SKM-1 (cell line): ENCODE measurements at regions not wholly inside any gene's neighbourhood (a gene's known extent, or its start where the extent isn't known, plus 50 kb on each side); places are given as distances from the start of the nearest gene placed in this dataset.

Experiments
- DNase-seq: peaks from one replicate; lab custom pipeline; 2025; ENCODE audit not compliant: unreplicated experiment; lab: John Stamatoyannopoulos, UW

- DNase-seq: no peak
Measured at GRCh38 chr1:238592621-238593020, 701.9 kb upstream of the ZP4 start.

GRCh38 chr1:238589843-238590435, 699.2 kb upstream of the ZP4 start:
- DNase-seq: no peak

- no peak for DNase-seq
Measured at GRCh38 chr1:238582816-238583215, 692.1 kb upstream of the ZP4 start.

GRCh38 chr1:238581332-238581731, 690.6 kb upstream of the ZP4 start:
- DNase-seq: no peak

- DNase-seq: no peak
Measured at GRCh38 chr1:238568735-238569134, 678.0 kb upstream of the ZP4 start.

- no peak for DNase-seq
Measured at GRCh38 chr1:238562341-238562740, 671.6 kb upstream of the ZP4 start.

- DNase-seq: no peak
Measured at GRCh38 chr1:238558746-238559145, 668.0 kb upstream of the ZP4 start.

- DNase-seq: no peak
Measured at GRCh38 chr1:238558156-238558555, 667.4 kb upstream of the ZP4 start.

- DNase-seq: no peak
Measured at GRCh38 chr1:238552271-238552670, 661.5 kb upstream of the ZP4 start.

GRCh38 chr1:238549137-238549536, 658.4 kb upstream of the ZP4 start:
- no peak for DNase-seq

GRCh38 chr1:238546118-238546517, 655.4 kb upstream of the ZP4 start:
- no peak for DNase-seq

- DNase-seq: no peak
Measured at GRCh38 chr1:238537641-238538040, 646.9 kb upstream of the ZP4 start.

- DNase-seq: no peak
Measured at GRCh38 chr1:238530209-238530851, 639.6 kb upstream of the ZP4 start.

GRCh38 chr1:238517711-238518110, 627.0 kb upstream of the ZP4 start:
- DNase-seq: no peak

- DNase-seq: no peak
Measured at GRCh38 chr1:238501290-238501689, 610.6 kb upstream of the ZP4 start.

GRCh38 chr1:238499021-238499420, 608.3 kb upstream of the ZP4 start:
- no peak for DNase-seq

GRCh38 chr1:238492271-238492670, 601.5 kb upstream of the ZP4 start:
- no peak for DNase-seq

- DNase-seq: no peak
Measured at GRCh38 chr1:238491265-238491664, 600.5 kb upstream of the ZP4 start.

GRCh38 chr1:238489006-238489405, 598.3 kb upstream of the ZP4 start:
- no peak for DNase-seq

- DNase-seq: no peak
Measured at GRCh38 chr1:238488401-238488800, 597.7 kb upstream of the ZP4 start.

GRCh38 chr1:238487931-238488330, 597.2 kb upstream of the ZP4 start:
- no peak for DNase-seq

GRCh38 chr1:238485912-238486209, 595.1 kb upstream of the ZP4 start:
- no peak for DNase-seq
